HEK293 (cell line): ENCODE measurements at regions not wholly inside any gene's neighbourhood (a gene's known extent, or its start where the extent isn't known, plus 50 kb on each side); places are given as distances from the start of the nearest gene placed in this dataset.

ENCODE experiments used
- ZSCAN16 ChIP-seq: fragments of 450-650 bp; formaldehyde crosslinking; IDR thresholded peaks from 2 replicates; pipeline ENCODE4 v1.5.1; 2016; ENCODE audit warnings: missing biosample characterization, missing genetic modification characterization
- TF ChIP-seq, protein P1 (sequence below): fragments of 450-650 bp; formaldehyde crosslinking; IDR thresholded peaks from 2 replicates; pipeline ENCODE4 v1.5.1; 2016; ENCODE audit warnings: missing biosample characterization, missing genetic modification characterization

DNA sequence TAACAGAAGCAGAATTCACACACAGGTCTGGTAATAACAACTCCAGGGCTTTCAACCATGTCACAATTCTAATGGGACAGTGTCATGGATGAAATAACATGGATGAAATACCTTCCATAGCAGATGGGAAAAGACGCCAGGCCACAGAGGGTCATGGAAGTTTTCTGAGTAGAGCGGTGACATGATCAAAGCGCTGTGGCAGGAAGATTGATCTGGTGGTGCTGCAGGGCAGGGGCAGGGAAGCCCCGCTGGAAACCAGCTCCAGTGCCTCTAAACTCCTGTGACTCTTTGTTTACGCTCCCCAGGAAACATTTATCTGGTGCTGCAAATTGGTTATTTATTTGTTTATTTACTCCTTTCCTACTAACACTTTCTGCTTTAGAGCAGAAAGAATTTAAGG lies 108.3 kb upstream of the HMGA2 start:
- TF ChIP-seq, protein P1, sequence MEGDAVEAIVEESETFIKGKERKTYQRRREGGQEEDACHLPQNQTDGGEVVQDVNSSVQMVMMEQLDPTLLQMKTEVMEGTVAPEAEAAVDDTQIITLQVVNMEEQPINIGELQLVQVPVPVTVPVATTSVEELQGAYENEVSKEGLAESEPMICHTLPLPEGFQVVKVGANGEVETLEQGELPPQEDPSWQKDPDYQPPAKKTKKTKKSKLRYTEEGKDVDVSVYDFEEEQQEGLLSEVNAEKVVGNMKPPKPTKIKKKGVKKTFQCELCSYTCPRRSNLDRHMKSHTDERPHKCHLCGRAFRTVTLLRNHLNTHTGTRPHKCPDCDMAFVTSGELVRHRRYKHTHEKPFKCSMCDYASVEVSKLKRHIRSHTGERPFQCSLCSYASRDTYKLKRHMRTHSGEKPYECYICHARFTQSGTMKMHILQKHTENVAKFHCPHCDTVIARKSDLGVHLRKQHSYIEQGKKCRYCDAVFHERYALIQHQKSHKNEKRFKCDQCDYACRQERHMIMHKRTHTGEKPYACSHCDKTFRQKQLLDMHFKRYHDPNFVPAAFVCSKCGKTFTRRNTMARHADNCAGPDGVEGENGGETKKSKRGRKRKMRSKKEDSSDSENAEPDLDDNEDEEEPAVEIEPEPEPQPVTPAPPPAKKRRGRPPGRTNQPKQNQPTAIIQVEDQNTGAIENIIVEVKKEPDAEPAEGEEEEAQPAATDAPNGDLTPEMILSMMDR (tag by site-specific recombination) = no peak
- no peak for TF ChIP-seq ZSCAN16
